OCI-LY7 (cell line): ENCODE measurements at regions not wholly inside any gene's neighbourhood (a gene's known extent, or its start where the extent isn't known, plus 50 kb on each side); places are given as distances from the start of the nearest gene placed in this dataset.

ENCODE experiments used
- CTCF ChIP-seq: fragments of 200-600 bp; sonication (generic); conservative IDR thresholded peaks from 2 replicates; pipeline ENCODE4 v1.5.1; 2014; ENCODE audit warnings: mild to moderate bottlenecking, antibody characterized with exemption, low read length, moderate library complexity, mixed read lengths
- EZH2phosphoT487 ChIP-seq: fragments of 200-600 bp; sonication (generic); IDR thresholded peaks from 2 replicates; pipeline ENCODE4 v1.6.1; 2018; ENCODE audit warnings: low read depth, borderline replicate concordance, mild to moderate bottlenecking, mixed run types, antibody characterized with exemption, low read length, moderate library complexity, mixed read lengths

GRCh38 chrX:131827935-131828334 lies 195.2 kb upstream of the STK26 start:
- TF ChIP-seq CTCF, result peak; percentile 60
- no peak for TF ChIP-seq EZH2phosphoT487
